ENCODE measurements at regions not wholly inside any gene's neighbourhood (a gene's known extent, or its start where the extent isn't known, plus 50 kb on each side); places are given as distances from the start of the nearest gene placed in this dataset.
"Not testable (repeated sequence)": the region's sequence is repeated elsewhere in the genome, so short reads cannot be mapped to it uniquely, and the experiment has no call there.

GRCh38 chr6:144384427-144384826, 99.3 kb downstream of the UTRN start:
- no peak overlapping the region for H3K4me3 Mint-ChIP-seq (ENCODE audit: unreplicated experiment)
- H3K9me3 Mint-ChIP-seq (ENCODE audit: unreplicated experiment): no peaks in the 10 kb centered on the region
- no peak for DNase-seq (ENCODE audit: low spot score)
- H3K4me1 Mint-ChIP-seq (ENCODE audit: unreplicated experiment): peaks cover 9% of the 10 kb centered on the region
- peaks cover 9% of the 10 kb centered on the region for H3K36me3 Mint-ChIP-seq (ENCODE audit: low read depth, unreplicated experiment)
- TF ChIP-seq CTCF (IDR thresholded peaks at IDR 0.05; ENCODE audit: unreplicated experiment): no peak
- no peaks in the 10 kb centered on the region for H3K27me3 Mint-ChIP-seq (ENCODE audit: unreplicated experiment)
- no peak overlapping the region for H3K27ac Mint-ChIP-seq (ENCODE audit: unreplicated experiment)

GRCh38 chr6:144389474-144389873, 104.3 kb downstream of the UTRN start:
- H3K4me1 Mint-ChIP-seq (ENCODE audit: unreplicated experiment); H3K27me3 Mint-ChIP-seq (ENCODE audit: unreplicated experiment); H3K4me3 Mint-ChIP-seq (ENCODE audit: unreplicated experiment); H3K9me3 Mint-ChIP-seq (ENCODE audit: unreplicated experiment); DNase-seq (ENCODE audit: low spot score); H3K27ac Mint-ChIP-seq (ENCODE audit: unreplicated experiment): not testable (repeated sequence)
- peaks cover 16% of the 10 kb centered on the region for H3K36me3 Mint-ChIP-seq (ENCODE audit: low read depth, unreplicated experiment)

GRCh38 chr6:144390202-144390601, 105.1 kb downstream of the UTRN start:
- Mint-ChIP-seq H3K9me3 (ENCODE audit: unreplicated experiment) (no peaks in the 10 kb centered on the region), H3K27ac (ENCODE audit: unreplicated experiment) (no peak overlapping the region), H3K27me3 (ENCODE audit: unreplicated experiment) (no peaks in the 10 kb centered on the region), H3K4me3 (ENCODE audit: unreplicated experiment) (no peak overlapping the region), H3K36me3 (ENCODE audit: low read depth, unreplicated experiment) (peaks cover 16% of the 10 kb centered on the region), H3K4me1 (ENCODE audit: unreplicated experiment) (peaks cover 9% of the 10 kb centered on the region)
- TF ChIP-seq CTCF (IDR thresholded peaks at IDR 0.05; ENCODE audit: unreplicated experiment): no peak
- no peak for DNase-seq (ENCODE audit: low spot score)

GRCh38 chr6:144390886-144391285, 105.8 kb downstream of the UTRN start:
- no peak for TF ChIP-seq CTCF (IDR thresholded peaks at IDR 0.05; ENCODE audit: unreplicated experiment)
- Mint-ChIP-seq H3K27ac (ENCODE audit: unreplicated experiment) (no peak overlapping the region), H3K4me3 (ENCODE audit: unreplicated experiment) (no peak overlapping the region), H3K27me3 (ENCODE audit: unreplicated experiment) (no peaks in the 10 kb centered on the region), H3K36me3 (ENCODE audit: low read depth, unreplicated experiment) (peaks cover 16% of the 10 kb centered on the region), H3K4me1 (ENCODE audit: unreplicated experiment) (peaks cover 9% of the 10 kb centered on the region), H3K9me3 (ENCODE audit: unreplicated experiment) (no peaks in the 10 kb centered on the region)
- no peak for DNase-seq (ENCODE audit: low spot score)

GRCh38 chr6:144392536-144392935, 107.4 kb downstream of the UTRN start:
- DNase-seq (ENCODE audit: low spot score): no peak
- H3K36me3 Mint-ChIP-seq (ENCODE audit: low read depth, unreplicated experiment): peaks cover 26% of the 10 kb centered on the region
- peaks cover 6% of the 10 kb centered on the region for H3K4me1 Mint-ChIP-seq (ENCODE audit: unreplicated experiment)
- H3K27me3 Mint-ChIP-seq (ENCODE audit: unreplicated experiment): no peaks in the 10 kb centered on the region
- no peak for TF ChIP-seq CTCF (IDR thresholded peaks at IDR 0.05; ENCODE audit: unreplicated experiment)
- H3K9me3 Mint-ChIP-seq (ENCODE audit: unreplicated experiment): no peaks in the 10 kb centered on the region
- no peak overlapping the region for H3K4me3 Mint-ChIP-seq (ENCODE audit: unreplicated experiment)
- H3K27ac Mint-ChIP-seq (ENCODE audit: unreplicated experiment): no peak overlapping the region

GRCh38 chr6:144394210-144394609, 109.1 kb downstream of the UTRN start:
- H3K4me1 Mint-ChIP-seq (ENCODE audit: unreplicated experiment): no peaks in the 10 kb centered on the region
- H3K27me3 Mint-ChIP-seq (ENCODE audit: unreplicated experiment): no peaks in the 10 kb centered on the region
- H3K27ac Mint-ChIP-seq (ENCODE audit: unreplicated experiment): no peak overlapping the region
- no peak overlapping the region for H3K4me3 Mint-ChIP-seq (ENCODE audit: unreplicated experiment)
- TF ChIP-seq CTCF (IDR thresholded peaks at IDR 0.05; ENCODE audit: unreplicated experiment): no peak
- H3K36me3 Mint-ChIP-seq (ENCODE audit: low read depth, unreplicated experiment): peaks cover 30% of the 10 kb centered on the region
- DNase-seq (ENCODE audit: low spot score): no peak
- no peaks in the 10 kb centered on the region for H3K9me3 Mint-ChIP-seq (ENCODE audit: unreplicated experiment)

Data from endothelial cell (in vitro differentiated cells).